ENCODE measurements at regions not wholly inside any gene's neighbourhood (a gene's known extent, or its start where the extent isn't known, plus 50 kb on each side); places are given as distances from the start of the nearest gene placed in this dataset.

- TF ChIP-seq CTCF (IDR thresholded peaks at IDR 0.05), result no peak
- no peak for TF ChIP-seq POLR2A (IDR thresholded peaks at IDR 0.05)
Measured at GRCh38 chr18:52216109-52216508, 123.9 kb upstream of the DCC start.

Measured in heart left ventricle (tissue), 13 donors.